ENCODE measurements at regions not wholly inside any gene's neighbourhood (a gene's known extent, or its start where the extent isn't known, plus 50 kb on each side); places are given as distances from the start of the nearest gene placed in this dataset.

DNA sequence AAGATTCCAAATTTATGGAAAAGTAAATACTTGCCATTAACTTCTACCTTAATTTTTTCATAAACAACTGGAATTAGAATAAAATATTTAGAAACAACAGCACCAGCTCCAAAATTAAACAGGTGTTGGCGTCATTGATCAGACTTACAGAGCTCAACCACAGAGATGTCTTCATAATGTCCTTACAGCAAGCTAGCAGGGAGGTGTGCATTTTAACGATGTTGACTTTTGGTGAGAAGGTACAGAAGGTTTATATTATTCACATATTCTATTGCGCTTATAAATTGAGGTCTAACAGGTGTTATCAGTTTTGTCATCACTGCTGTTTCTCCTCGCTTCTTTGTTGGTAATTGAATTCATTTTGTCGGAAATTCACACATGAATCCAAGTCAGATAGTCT, 226.2 kb upstream of the CA10 start:
- no peaks in the 10 kb centered on the region for H3K9me3 ChIP-seq
- no peaks in the 10 kb centered on the region for H3K4me1 ChIP-seq
- TF ChIP-seq POLR2A (IDR thresholded peaks at IDR 0.05) (no peak), EP300 (IDR thresholded peaks at IDR 0.05) (no peak)
- TF ChIP-seq, protein P1, sequence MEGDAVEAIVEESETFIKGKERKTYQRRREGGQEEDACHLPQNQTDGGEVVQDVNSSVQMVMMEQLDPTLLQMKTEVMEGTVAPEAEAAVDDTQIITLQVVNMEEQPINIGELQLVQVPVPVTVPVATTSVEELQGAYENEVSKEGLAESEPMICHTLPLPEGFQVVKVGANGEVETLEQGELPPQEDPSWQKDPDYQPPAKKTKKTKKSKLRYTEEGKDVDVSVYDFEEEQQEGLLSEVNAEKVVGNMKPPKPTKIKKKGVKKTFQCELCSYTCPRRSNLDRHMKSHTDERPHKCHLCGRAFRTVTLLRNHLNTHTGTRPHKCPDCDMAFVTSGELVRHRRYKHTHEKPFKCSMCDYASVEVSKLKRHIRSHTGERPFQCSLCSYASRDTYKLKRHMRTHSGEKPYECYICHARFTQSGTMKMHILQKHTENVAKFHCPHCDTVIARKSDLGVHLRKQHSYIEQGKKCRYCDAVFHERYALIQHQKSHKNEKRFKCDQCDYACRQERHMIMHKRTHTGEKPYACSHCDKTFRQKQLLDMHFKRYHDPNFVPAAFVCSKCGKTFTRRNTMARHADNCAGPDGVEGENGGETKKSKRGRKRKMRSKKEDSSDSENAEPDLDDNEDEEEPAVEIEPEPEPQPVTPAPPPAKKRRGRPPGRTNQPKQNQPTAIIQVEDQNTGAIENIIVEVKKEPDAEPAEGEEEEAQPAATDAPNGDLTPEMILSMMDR (IDR thresholded peaks at IDR 0.05) = no peak
- no peak overlapping the region for H3K27ac ChIP-seq
- H3K4me3 ChIP-seq = no peak overlapping the region
- H3K27me3 ChIP-seq = no peaks in the 10 kb centered on the region
- no peak for DNase-seq (ENCODE audit: low spot score in 2 of 2)
- 91 to 92% methylated on average over 5 of the region's 5 CpGs for WGBS, 2 donors
- no peaks in the 10 kb centered on the region for H3K36me3 ChIP-seq

DNA sequence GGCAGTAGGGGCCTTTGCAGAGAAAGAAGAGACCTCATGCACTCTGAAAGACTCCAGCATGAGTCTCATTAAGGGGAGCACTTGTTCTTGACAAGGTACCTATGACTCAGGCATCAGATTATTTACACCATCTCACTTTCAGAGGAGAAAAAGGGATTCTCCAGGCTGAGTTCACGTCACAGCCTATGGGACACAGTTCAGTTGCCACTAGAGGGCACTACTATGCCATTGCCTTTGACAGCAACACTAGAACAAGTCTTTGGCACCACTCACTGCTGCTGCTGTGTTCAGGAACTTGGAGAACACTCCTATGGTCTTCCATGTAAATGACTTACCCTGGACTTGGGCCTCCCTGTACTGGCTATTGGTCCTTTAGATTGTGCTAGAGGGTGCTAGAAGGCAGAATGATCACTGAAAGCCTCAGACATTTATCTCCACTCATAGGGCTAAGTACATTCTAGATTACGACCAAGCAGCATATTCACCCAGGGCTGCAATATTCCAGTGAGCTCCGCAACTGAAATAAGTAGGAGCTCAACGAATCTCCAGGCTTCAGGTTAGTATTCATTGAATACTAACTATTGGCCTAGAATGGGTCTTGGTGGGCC, 225.1 kb upstream of the CA10 start:
- no peaks in the 10 kb centered on the region for H3K4me1 ChIP-seq
- H3K9me3 ChIP-seq = no peaks in the 10 kb centered on the region
- H3K36me3 ChIP-seq = no peaks in the 10 kb centered on the region
- no peak overlapping the region for H3K27ac ChIP-seq
- peak in 1 of 2 donors; percentile 54 for DNase-seq (ENCODE audit: low spot score in 2 of 2)
- no peaks in the 10 kb centered on the region for H3K27me3 ChIP-seq
- TF ChIP-seq, protein P1 (IDR thresholded peaks at IDR 0.05) = peak; percentile 16 to 60 (median 27)
- no peak for TF ChIP-seq POLR2A (IDR thresholded peaks at IDR 0.05)
- H3K4me3 ChIP-seq = no peak overlapping the region
- WGBS, 2 donors = 70 to 73% methylated on average over 4 of the region's 4 CpGs

DNA sequence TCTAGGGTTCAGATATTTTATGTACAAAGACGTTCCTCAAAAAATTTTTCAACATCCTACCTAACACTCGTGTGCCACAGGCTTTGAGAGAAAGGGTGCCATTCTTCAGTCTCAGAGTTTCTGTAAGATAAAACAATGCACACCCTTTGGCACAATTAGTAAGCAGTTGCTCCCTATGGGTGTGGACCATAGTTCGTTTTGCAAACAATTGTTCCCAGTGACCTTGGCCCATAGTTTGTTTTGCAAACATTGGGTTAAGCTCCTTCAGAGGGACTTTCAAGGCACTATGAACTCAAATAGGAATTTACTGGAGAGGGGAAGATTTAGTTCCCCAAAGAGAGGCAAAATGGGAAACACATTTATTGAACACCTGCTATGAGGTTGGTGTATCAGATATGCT, 220.3 kb upstream of the CA10 start:
- Histone ChIP-seq H3K36me3 (no peaks in the 10 kb centered on the region), H3K9me3 (no peaks in the 10 kb centered on the region), H3K27ac (no peak overlapping the region), H3K4me1 (no peaks in the 10 kb centered on the region), H3K27me3 (no peaks in the 10 kb centered on the region), H3K4me3 (no peak overlapping the region)
- DNase-seq (ENCODE audit: low spot score in 2 of 2) = no peak
- WGBS, 2 donors = 55 to 65% methylated on average over 3 of the region's 3 CpGs
- TF ChIP-seq EP300 (IDR thresholded peaks at IDR 0.05) (no peak), POLR2A (IDR thresholded peaks at IDR 0.05) (no peak)
- TF ChIP-seq, protein P1 (IDR thresholded peaks at IDR 0.05) = no peak

DNA sequence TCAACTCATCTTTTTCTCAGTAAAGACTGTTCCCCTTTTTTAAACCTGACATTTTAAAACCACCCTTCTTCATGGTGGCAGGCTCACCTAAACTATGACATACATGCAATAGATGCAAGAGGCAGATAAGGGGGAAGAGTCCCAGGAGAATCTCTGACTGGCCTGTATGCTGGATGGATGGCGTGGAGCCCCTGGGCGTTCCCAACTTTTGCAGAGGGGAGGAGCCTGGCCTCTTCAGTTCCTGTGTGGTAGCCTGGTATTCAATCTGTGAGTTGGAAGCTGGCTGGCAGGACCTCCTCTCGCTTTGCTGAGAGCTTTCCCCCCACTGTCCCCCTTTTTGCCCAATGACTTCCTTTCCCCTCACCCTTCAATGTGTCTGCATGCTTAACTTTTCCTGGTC, 217.6 kb upstream of the CA10 start:
- Histone ChIP-seq H3K27me3 (no peaks in the 10 kb centered on the region), H3K4me1 (no peaks in the 10 kb centered on the region), H3K9me3 (no peaks in the 10 kb centered on the region), H3K4me3 (no peak overlapping the region), H3K27ac (no peak overlapping the region), H3K36me3 (no peaks in the 10 kb centered on the region)
- WGBS, 2 donors = 83 to 88% methylated on average over 3 of the region's 3 CpGs
- TF ChIP-seq, protein P1 (IDR thresholded peaks at IDR 0.05) = no peak
- TF ChIP-seq EP300 (IDR thresholded peaks at IDR 0.05) = no peak
- DNase-seq (ENCODE audit: low spot score in 2 of 2) = no peak

DNA sequence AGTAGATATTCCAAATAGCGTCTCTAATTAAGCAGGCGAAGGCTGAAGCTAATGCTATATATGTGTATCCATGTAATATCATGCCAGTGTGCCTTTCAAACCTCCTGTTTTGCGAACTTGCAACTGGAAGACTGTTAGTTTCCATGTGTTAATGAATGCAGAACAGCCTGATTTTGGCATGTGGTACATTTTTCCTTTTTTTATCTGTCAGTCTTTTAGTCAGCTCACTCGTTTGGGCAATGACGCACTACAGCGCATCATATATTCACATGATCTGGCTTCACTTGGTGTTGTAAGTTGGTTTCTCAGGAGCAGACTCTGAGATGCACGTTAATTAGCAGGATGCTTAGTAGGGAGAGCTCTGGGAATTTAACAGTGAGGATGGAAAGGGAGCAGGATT, 210.4 kb upstream of the CA10 start:
- H3K36me3 ChIP-seq = no peaks in the 10 kb centered on the region
- H3K27me3 ChIP-seq = no peaks in the 10 kb centered on the region
- TF ChIP-seq, protein P1 (IDR thresholded peaks at IDR 0.05) = no peak
- TF ChIP-seq POLR2A (IDR thresholded peaks at IDR 0.05) (no peak), EP300 (IDR thresholded peaks at IDR 0.05) (no peak)
- WGBS, 2 donors = 88 to 91% methylated on average over 7 of the region's 7 CpGs
- peaks cover 0 to 3% (median 0%) of the 10 kb centered on the region in 4 donors for H3K4me1 ChIP-seq
- DNase-seq (ENCODE audit: low spot score in 2 of 2) = no peak
- no peaks in the 10 kb centered on the region for H3K9me3 ChIP-seq
- no peak overlapping the region for H3K4me3 ChIP-seq
- no peak overlapping the region for H3K27ac ChIP-seq

All from tibial nerve (tissue), 4 donors.